Type B pancreatic cell (in vitro differentiated cells): ENCODE measurements at regions not wholly inside any gene's neighbourhood (a gene's known extent, or its start where the extent isn't known, plus 50 kb on each side); places are given as distances from the start of the nearest gene placed in this dataset.

Experiments used
- DNase-seq: peaks from one replicate; pipeline ENCODE4 v3.0.0; 2021; ENCODE audit warnings: mixed read lengths; ENCODE audit not compliant: unreplicated experiment; ENCODE audit errors: extremely low spot score
- H3K27ac Mint-ChIP-seq: 2 replicates; pipeline ENCODE4 v1.8.0; 2021; ENCODE audit warnings: mild to moderate bottlenecking, mixed read lengths
- H3K27me3 Mint-ChIP-seq: 2 replicates; pipeline ENCODE4 v1.8.0; 2021; ENCODE audit warnings: mixed read lengths
- H3K36me3 Mint-ChIP-seq: 2 replicates; pipeline ENCODE4 v1.8.0; 2021; ENCODE audit warnings: mixed read lengths
- H3K4me1 Mint-ChIP-seq: one replicate; pipeline ENCODE4 v1.8.0; 2021; ENCODE audit warnings: mixed read lengths; ENCODE audit not compliant: unreplicated experiment
- H3K4me3 Mint-ChIP-seq: 2 replicates; pipeline ENCODE4 v1.8.0; 2021; ENCODE audit warnings: mild to moderate bottlenecking, mixed read lengths
- H3K9me3 Mint-ChIP-seq: 2 replicates; pipeline ENCODE4 v1.8.0; 2021; ENCODE audit warnings: mixed read lengths
- TF ChIP-seq, protein P1 (sequence below): fragments of 200-600 bp; sonication (generic); conservative IDR thresholded peaks from 2 replicates; pipeline ENCODE4 v1.5.0; 2021; ENCODE audit warnings: antibody characterized with exemption, mild to moderate bottlenecking

- no peak for DNase-seq
- TF ChIP-seq, protein P1, sequence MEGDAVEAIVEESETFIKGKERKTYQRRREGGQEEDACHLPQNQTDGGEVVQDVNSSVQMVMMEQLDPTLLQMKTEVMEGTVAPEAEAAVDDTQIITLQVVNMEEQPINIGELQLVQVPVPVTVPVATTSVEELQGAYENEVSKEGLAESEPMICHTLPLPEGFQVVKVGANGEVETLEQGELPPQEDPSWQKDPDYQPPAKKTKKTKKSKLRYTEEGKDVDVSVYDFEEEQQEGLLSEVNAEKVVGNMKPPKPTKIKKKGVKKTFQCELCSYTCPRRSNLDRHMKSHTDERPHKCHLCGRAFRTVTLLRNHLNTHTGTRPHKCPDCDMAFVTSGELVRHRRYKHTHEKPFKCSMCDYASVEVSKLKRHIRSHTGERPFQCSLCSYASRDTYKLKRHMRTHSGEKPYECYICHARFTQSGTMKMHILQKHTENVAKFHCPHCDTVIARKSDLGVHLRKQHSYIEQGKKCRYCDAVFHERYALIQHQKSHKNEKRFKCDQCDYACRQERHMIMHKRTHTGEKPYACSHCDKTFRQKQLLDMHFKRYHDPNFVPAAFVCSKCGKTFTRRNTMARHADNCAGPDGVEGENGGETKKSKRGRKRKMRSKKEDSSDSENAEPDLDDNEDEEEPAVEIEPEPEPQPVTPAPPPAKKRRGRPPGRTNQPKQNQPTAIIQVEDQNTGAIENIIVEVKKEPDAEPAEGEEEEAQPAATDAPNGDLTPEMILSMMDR: no peak
- Mint-ChIP-seq H3K36me3 (no peaks in the 10 kb centered on the region), H3K4me3 (no peak overlapping the region), H3K4me1 (peaks cover 27% of the 10 kb centered on the region), H3K27me3 (peaks cover 17% of the 10 kb centered on the region), H3K9me3 (no peaks in the 10 kb centered on the region), H3K27ac (no peak overlapping the region)
These were observed 242.3 kb downstream of the PSAT1 start for GRCh38 chr9:78539188-78539587.

GRCh38 chr9:78539904-78540303 lies 243.0 kb downstream of the PSAT1 start:
- peaks cover 17% of the 10 kb centered on the region for H3K27me3 Mint-ChIP-seq
- H3K27ac Mint-ChIP-seq: no peak overlapping the region
- no peaks in the 10 kb centered on the region for H3K36me3 Mint-ChIP-seq
- no peaks in the 10 kb centered on the region for H3K9me3 Mint-ChIP-seq
- H3K4me3 Mint-ChIP-seq: no peak overlapping the region
- peaks cover 27% of the 10 kb centered on the region for H3K4me1 Mint-ChIP-seq
- no peak for DNase-seq
- TF ChIP-seq, protein P1: no peak

GRCh38 chr9:78541868-78542443 lies 245.0 kb downstream of the PSAT1 start:
- TF ChIP-seq, protein P1: no peak
- no peak for DNase-seq
- Mint-ChIP-seq H3K27me3 (peaks cover 17% of the 10 kb centered on the region), H3K36me3 (no peaks in the 10 kb centered on the region), H3K4me1 (peaks cover 27% of the 10 kb centered on the region), H3K27ac (no peak overlapping the region), H3K9me3 (no peaks in the 10 kb centered on the region), H3K4me3 (no peak overlapping the region)

GRCh38 chr9:78542491-78543181 lies 245.7 kb downstream of the PSAT1 start:
- no peaks in the 10 kb centered on the region for H3K9me3 Mint-ChIP-seq
- no peak for DNase-seq
- no peaks in the 10 kb centered on the region for H3K36me3 Mint-ChIP-seq
- TF ChIP-seq, protein P1: no peak
- no peak overlapping the region for H3K4me3 Mint-ChIP-seq
- H3K27me3 Mint-ChIP-seq: peaks cover 17% of the 10 kb centered on the region
- H3K4me1 Mint-ChIP-seq: peaks cover 27% of the 10 kb centered on the region
- no peak overlapping the region for H3K27ac Mint-ChIP-seq

DNA sequence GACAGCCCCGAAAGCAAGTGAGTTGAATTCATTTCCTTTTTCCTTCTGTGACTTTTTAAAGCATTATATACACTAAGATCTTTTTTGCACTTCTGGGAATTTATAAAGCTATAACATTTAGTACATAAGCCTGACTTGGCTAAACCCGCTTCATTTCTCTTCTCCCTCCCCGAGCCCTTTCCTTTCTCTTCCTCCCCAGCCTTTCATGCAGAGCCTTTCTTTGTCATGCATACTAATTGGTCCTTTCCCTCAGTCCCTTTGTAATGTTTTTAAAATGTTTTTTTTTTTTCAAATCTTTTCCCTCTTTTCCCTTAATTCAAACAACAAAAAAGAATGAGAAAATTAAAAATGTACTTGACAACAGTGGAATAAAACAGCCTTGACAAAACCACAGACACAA lies 246.4 kb downstream of the PSAT1 start:
- Mint-ChIP-seq H3K27me3 (peaks cover 17% of the 10 kb centered on the region), H3K9me3 (no peaks in the 10 kb centered on the region), H3K4me3 (no peak overlapping the region), H3K36me3 (no peaks in the 10 kb centered on the region), H3K4me1 (peaks cover 27% of the 10 kb centered on the region), H3K27ac (no peak overlapping the region)
- DNase-seq: no peak
- TF ChIP-seq, protein P1: no peak
